Fibroblast of skin of left quadriceps (primary cell): ENCODE measurements at regions not wholly inside any gene's neighbourhood (a gene's known extent, or its start where the extent isn't known, plus 50 kb on each side); places are given as distances from the start of the nearest gene placed in this dataset.
A peak's percentile ranks its signal among the peaks of the same experiment; 100 is the strongest.

Experiments used
- DNase-seq, 2 experiments: peaks; one replicate each; pipeline ENCODE4 v3.0.0-alpha.2; 2013; ENCODE audit warnings: low read depth in 2 of 2

DNA sequence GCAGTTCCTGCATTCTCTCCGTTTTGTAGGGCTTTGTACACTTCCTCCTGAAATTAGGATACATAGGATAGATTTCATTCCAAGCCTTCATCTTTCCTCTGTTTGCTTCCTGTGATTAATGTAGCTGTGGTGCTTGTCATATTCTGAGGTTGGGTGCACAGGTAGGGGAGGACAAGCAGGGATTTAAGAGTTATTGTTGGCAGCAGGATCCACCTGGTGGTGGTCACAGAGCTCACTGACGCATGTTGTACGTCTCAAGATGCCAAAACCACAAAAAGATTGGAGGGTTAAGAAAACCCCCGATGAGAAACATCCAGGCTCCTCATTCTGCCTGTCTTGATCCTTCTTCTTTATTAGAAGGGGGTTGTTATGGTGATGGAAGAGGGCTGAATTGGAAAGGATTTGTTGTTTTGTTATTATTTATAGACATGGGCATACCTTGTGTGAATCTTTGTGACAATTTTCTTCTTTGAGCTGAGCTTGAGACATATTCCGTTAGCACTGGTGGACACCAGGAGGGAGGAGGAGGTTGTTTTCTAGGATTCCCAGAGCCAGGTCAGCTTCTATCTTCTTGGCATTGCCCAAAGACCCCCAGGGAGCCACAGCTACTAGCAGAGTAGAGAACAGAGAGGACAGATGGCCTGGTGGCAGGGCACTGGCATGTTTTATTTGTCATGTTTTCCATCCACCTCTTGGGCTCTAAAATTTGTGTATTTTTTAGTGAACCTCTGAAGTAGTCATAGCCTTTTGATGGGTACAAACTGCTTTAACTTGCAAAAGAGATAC is 57.7 kb upstream of the LARS2 start:
- no peak for DNase-seq

DNA sequence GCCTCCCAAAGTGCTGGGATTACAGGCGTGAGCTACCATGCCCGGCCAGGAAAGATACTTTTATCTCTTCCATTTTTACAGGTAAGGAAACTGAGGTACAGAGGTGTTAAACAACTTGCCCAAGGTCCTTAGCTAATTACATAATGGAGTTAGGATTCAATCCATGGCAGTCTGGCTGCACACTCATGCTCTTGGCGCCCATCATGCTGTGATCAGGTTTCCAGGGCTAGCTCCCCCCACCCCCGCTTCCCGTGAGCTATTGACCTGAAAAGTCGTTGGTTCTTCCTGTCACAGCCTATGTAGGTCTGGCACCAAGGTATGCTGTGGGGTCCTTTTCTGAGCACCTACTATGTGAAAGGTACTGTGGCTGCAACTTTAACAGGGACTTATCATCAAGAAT is 55.9 kb upstream of the LARS2 start:
- DNase-seq: no peak

GRCh38 chr3:45332901-45333407 is 55.4 kb upstream of the LARS2 start:
- DNase-seq: no peak

DNA sequence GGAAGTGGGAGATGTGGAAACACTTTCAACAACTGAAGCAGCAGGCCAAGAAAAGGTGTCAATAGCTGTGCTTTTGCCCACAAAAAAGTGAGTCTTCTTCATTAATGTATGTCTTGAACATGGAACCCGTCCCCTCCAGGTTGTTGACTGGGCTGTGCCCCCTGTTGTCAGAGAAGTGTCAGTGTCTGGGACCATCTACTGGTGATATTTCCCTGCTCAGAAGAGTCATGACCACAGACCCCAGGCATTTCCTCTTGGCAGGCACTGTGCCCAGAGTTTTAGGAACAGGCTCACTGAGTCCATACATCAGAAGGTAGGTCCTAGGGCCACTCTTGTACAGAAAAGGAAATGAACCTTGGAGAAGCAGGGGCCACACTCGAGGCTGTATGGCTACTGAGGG is 54.8 kb upstream of the LARS2 start:
- DNase-seq: peak; percentile 7 to 14

DNA sequence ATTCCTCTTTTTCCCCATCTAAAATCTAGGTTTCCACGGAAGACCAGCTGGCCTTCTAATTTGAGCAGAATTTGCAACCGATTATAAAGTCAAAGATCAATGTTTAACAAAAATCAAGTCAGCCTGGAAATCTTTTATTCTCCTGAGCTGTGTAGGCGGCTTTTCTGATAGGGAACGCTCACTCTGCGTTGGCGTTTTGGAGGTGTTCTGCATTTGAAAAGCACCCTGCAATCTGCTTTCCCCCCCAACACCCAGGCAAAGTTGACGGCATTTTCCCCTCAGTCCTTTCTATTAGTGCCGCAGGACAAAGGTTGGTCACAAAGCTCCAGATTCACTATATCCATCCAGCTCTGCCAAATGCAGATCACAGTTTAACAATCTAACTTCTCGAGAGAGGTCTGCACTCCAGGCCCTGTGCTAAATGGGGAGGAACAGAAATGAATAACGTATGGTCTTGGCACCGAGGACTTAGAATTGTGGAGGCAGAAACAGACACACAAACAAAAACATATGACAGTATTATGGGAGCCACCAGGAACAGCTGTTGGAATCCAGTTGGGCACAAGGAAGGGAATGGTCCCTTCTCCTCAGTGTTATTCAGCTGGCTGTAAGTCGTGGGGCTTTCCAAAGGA is 50.4 kb upstream of the LARS2 start:
- DNase-seq: no peak
